HL-60/S4 (cell line): ENCODE measurements at regions not wholly inside any gene's neighbourhood (a gene's known extent, or its start where the extent isn't known, plus 50 kb on each side); places are given as distances from the start of the nearest gene placed in this dataset.
"Not testable (repeated sequence)": the region's sequence is repeated elsewhere in the genome, so short reads cannot be mapped to it uniquely, and the experiment has no call there.

Experiments used
- in situ Hi-C: fragments of 300-500 bp; cut with MboI; formaldehyde crosslinking; loops from 2 replicates; pipeline ENCODE4 v1.14.3; 2022; ENCODE audit warnings: low sequenced_read_pairs

DNA sequence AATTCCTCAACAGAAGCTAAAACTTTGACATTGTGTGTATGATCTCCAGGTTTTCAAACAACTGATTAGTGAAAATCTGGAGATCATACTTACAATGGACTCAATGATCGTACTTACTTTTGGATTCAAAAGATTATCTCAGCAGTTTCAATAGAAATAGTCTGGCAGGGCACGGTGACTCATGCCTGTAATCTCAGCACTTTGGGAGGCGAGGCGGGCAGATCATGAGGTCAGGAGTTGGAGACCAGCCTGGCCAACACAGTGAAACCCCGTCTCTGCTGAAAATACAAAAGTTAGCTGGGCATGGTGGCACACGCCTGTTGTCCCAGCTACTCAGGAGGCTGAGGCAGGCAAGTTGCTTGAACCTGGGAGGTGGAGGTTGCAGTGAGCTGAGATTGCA lies 161.3 kb upstream of the MSX2 start:
- in situ Hi-C loops: not testable (repeated sequence)

DNA sequence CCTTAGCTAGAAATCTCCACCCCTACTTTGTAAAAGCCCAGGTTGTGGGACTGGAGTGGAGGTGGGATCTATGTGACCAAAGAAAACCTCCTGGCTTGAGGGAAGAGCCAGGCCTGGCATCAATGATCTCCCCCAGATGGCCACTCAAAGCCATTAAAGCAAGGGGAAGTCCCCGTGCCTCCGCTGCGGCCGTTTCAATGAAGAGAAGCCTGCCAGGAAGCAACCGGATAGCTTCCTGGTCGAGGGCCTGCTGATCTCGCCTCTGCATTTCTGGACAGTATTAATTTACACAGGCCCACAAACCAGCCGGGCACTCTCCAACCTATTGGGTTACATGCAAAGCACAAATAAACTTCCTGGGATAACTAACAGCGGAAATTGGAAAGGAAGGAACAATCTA lies 160.5 kb upstream of the MSX2 start:
- in situ Hi-C loops: no loop called here

DNA sequence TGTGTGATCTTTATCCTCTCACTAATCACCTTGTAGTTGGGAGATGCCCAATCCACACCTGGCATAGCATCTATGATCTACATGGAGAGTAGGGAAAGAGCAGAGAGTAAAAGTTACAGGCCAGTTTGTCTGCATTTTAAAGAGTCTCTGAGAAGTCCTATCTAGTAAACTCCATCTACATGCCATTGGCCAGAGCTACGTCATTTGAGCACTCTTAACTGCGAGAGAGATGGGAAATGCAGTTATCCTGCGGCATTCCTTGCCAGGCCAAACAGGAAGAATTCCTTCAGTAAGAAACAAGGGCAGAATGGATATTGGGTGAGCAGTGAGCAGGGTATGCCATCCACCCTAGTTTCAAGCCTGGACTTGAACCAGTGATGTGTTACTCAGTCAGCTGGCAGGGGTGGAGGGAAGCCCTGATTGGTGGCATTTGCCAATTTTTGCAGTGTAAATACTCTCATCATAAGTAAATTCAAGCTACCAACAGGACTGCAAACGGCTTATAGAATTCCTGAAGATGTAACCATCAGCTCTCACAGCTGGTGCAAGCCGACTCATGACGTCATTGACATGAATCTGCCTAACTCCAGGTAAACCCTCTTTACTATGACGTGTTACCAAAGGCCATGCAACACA lies 156.8 kb upstream of the MSX2 start:
- in situ Hi-C loops: no loop called here

DNA sequence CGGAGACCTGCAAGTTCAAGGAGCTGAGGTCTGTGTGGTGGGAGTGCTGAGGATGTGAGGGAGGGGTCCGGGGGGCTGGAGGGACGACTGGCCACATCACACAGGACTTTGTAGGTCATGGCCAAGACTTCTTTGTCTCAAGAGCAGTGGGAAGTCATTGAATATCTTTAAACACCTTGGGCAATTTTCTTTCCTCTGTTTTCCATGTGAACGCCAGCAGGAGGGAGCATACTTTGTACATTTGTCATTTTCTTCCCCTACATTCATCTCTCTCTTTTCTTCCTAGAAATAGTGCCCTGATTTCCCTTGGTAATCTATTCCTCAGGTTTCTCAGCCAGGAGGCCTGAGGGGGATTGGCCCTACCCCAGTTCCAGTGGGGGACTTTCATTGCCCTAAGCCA lies 153.7 kb upstream of the MSX2 start:
- in situ Hi-C loops: no loop called here

DNA sequence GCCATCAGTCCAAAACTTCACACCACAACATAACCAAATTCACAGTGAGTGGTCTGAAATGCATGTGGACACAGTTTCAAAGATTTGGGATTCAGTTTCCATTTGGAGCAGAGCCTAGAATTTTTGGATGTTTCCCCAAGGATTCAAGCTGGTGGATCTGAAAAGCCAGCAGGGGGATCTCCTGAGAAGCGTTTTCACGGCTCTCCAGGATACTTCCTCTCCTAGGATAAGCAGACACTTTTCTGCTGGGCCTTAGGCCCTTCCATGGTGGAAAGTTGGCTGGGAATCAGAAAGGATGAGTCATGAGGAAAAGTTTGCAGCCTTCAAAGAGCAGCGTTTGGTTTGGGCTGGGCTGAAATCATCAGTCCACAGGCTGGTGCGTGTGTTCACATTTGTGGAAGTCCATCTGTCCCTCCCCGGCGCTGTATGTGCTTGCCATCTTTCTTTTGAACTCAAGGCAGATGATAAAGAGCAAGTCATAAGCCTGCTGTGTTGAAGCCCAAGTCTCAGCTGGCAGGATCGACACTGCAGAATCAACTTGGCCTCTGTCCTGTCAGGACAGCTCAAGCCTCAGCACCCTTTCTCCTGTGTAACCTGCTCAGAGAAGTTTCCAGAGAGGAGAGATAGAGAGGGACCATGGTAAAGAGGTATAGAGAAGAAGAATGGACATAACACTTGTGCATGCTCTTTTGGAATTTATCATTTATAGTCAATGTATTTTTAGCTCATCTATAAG lies 152.6 kb upstream of the MSX2 start:
- in situ Hi-C loops: no loop called here

DNA sequence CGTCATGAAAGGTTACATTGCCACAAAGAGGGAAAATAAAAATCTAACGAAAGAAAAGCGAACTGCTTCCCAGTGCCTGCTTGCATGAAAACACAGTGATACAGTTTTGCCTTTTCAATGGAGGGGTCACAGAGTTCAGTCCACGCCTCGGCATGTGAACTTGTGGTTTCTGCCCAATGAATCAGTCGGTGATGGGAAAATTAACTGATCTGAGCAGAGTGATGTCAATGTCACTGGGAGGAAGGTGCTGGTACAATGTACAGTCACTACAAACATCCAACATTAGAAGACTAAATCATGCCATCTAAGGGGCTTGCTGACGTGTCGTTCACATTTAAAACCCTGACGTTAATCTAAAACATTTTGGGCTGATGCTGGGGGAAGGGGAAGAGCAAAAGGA lies 151.8 kb upstream of the MSX2 start:
- in situ Hi-C loops: no loop called here

DNA sequence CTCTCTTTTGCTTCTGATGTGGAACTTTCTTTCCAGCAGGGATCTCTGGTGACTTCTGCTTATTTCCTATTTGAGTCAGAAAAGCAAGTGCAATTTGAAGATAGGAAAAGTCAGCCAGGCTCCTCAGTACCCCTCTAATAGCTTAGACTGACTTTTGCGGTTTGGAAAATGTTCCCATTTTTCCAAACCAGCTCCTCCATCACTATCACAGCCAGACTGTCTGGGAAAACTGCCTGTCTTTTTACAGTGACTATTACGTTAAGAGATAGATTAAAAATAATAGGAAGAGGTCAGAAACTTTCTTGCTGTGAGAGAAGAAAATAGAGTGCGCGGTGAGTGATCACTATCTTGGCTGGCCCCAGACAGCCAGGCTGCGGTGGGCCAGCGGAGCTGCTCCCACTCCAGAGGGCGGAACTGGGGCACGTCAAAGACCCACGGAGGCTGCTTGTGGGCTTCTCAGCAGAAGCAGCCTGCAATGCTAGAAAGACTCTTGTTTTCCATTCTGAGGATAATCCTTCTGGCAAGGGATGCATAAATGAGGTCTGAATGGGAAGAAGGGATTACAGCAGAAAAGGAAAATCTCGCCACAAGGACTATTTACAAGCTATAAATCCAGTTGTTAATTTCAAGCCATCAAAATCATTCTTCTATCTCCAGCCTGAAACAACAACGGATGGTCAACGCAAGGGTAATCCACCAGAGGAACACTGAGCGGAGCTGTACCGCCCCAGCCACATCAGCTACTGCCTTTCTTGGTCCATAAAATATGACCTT lies 151.0 kb upstream of the MSX2 start:
- in situ Hi-C loops: no loop called here

DNA sequence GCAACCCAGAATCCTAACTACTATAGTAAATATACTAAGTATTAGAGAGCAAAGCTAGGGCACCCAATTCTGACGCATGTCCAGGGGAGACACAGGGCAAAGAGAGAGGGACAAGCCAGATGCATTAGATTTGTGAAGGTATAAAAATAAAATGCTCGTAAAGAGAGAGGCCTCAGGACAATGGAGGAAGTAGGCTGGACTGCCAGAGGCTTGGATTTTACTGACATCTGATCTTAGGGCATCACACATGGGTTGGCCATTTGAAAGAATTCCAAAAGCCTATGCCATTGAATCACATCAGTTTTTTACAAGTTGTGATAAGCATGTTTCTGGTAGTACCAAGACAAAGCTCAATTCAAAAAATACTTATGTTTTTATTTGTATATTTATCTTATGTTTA lies 149.3 kb upstream of the MSX2 start:
- in situ Hi-C loops: no loop called here

DNA sequence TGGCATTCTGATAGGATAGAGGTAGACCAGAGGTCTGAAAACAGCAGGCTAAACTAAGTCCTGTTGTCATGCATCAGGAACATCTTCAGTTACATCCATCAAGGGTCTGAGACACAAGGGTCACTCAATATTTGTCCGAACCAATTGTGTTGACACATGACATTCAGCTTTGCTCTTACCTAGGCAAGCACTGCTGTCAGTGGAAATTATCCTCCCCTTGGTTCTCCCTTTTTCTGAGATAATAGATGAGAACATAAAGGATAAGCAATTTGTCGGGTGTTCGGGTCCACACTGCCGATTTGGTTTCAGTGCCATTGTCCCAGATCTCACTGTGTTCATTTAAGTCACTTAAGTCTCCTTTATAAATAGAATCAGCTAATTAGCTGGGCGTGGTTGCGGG lies 148.3 kb upstream of the MSX2 start:
- in situ Hi-C loops: no loop called here

DNA sequence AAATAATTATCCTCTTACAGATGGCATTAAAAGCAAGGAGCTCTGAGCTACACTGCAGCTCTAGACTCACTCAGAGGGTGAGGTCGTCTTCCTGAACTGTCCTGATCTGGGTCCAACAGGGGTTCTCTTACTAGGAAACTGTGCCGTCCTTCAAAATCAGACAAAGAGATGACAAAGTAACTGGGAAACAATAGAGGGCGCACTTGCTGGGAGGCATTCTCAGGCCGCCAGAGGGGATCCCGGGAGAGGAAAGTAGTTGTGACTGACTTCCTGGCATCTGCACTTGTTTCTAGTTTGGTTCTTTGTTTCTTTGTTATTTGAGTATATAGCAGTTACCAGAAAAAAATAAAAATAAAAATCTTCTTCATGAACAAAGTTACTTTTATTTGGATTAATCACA lies 142.9 kb upstream of the MSX2 start:
- in situ Hi-C loops: no loop called here

DNA sequence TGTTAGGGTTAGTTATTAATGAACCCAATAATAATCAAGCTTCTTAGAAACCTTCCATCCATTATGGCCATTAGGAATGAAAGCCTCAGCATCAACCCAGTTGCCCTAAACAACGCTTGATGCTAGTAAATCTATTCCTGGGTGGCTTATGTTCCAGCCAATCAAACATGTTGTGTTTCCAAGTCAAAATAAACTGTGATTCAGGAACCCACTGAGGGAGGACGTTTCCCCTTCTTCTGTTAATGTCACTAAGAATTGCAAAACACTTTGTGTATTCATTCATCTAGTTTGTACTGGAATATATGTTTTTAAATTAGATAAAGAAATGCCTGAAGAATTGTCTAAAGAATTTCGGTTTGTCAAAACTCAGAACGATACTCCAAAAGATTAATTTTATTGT lies 142.5 kb upstream of the MSX2 start:
- in situ Hi-C loops: no loop called here

DNA sequence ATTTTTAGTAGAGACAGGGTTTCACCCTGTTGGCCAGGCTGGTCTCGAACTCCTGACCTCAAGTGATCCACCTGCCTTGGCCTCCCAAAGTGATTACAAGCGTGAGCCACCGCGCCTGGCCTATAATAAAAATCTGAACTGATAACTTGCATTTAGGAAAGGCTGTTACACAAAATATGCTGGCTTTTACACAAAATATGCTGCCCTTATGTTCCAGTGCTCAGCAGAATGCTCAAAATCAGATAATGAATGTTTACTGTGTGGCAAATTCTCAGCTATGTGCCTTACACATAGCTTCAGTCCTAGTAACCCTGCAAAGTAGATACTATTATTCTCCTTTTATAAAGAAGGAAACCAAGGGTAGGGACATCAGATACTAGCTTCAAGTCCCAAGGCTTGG lies 141.3 kb upstream of the MSX2 start:
- in situ Hi-C loops: no loop called here

DNA sequence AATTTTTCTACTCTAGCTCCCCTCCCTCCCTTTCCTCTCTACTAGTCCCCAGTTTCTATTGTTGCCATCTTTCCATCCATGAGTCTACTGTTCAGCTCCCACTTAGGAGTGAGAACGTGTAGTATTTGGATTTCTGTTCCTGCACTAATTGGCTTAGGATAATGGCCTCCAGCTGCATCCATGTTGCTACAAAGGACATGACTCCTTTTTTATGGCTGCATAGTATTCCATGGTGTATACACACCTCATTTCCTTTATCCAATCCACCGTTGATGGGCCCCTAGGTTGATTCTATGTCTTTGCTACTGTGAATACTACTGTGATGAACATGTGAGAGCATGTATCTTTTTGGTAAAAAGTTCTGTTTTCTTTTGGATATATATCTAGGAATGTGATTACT lies 138.9 kb upstream of the MSX2 start:
- in situ Hi-C loops: no loop called here

DNA sequence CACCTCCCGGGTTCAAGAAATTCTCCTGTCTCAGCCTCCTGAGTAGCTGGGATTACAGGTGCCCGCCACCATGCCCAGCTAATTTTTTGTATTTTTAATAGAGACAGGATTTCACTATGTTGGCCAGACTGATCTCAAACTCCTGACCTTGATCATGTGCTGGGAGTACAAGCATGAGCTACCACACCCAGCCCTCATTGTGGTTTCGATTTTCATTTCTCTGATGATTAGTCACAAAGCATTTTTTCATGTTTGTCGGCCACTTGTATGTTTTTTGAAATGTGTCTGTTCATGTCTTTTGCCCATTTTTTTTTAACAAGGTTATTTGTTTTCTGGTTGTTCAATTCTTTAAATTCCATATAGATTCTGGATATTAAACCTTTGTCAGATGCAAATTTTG lies 138.2 kb upstream of the MSX2 start:
- in situ Hi-C loops: not testable (repeated sequence)

DNA sequence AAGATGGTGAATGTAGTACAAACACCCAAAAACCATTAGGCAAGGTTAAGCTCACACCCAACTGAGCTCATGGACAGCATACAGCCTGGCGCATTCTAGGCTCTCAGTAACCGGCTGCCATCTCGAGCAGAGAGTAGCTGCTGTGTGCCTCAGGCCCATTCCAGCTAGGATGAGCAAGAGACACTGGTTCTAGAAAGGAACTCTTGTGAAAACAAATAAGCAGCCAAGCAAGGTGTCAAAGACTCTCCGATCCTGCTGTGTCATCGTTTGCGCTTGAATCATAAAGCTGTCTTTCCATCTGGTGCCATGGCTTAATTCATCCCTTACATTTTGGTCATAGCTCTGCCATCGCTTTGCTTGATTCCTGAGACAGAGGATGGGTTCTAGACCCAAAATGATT lies 135.4 kb upstream of the MSX2 start:
- in situ Hi-C loops: no loop called here

DNA sequence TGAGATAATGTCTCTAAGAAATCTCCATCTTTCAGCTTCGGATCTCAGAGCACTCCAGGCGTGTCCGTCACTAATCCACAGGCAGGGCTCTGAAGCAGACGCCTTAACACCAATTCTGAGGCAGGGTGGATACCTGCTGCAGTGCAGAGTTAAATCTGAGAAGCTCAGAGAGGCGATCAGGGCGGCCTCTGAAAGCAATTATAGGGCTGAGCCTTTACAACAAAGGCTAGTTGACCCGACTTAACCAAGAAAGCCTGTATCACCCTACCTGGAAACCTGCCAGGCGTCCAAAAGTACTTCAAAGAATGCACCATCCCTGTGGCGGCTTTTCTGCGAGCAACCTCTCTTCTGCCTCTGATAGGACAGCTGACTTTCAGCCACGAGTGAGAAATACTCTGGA lies 134.8 kb upstream of the MSX2 start:
- in situ Hi-C loops: no loop called here

DNA sequence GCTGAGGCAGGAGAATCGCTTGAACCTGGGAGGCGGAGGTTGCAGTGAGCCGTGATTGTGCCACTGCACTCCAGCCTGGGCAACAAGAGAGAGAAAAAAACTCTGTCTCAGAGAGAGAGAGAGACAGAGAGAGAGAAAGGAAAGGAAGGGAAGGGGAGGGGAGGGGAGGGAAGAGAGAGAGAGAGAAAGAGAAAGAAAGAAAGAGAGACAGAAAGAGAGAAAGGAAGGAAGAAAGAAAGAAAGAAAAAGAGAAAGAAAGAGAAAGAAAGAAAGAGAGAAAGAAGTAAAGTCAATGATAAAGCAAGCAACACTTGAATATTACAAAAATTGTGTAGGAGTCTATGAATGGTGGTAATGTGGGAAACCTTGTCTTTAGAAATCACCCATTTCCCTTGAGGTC lies 133.6 kb upstream of the MSX2 start:
- in situ Hi-C loops: no loop called here

DNA sequence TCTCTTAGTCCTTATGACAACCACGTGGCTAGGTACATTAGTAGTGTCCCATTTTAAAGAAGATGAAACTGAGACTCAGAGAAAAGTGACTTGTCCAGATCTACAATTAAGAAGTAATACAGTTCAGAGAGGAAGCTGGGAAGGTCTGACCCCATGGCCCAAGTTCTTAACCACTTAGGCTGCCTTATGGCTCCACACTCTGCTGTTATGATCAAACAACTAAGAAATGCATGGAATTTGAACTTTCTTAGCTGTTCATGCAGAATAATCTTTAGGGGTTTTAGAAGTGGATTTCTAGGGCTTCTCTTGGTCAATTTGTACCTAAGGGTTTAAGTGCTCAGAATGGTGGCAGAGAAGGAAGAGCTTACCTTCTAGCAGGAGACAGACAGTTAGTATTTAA lies 128.0 kb upstream of the MSX2 start:
- in situ Hi-C loops: no loop called here

DNA sequence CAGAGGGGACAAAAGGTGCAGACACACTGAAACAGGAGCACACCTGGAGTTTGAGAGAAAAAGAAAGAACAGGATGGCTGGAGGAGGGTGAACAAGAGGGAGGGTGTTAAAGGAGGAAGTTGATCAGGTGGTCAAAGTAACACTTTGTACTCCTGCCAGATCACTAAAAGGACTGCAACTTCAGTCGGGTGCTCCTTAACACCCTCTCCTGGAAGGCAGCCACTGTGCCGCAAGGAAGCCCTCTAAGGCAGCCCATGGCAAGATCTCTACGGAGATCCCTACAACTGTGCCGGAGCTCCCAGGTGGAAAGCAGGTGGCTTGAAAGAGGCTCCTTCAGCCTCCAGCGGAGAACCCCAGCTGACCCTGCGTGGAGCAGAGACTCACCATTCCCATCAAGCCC lies 124.4 kb upstream of the MSX2 start:
- in situ Hi-C loops: no loop called here

DNA sequence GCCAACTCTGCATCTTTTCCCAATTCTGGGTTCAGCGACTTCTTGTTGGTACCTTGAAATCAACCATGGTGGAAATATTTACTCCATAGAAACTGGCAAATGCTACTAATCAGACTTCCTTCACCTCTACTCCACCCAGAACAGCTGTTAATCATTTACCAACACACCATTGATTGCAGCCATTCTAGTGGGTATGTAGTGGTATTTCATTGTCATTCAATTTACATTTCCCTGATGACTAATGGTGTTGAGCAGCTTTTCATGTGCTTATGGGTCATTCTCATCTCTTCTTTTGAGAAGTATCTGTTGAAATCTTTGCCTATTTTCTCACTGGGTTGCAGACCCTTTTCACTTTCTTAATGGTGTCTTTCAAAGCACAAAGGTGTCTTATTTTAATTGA lies 122.4 kb upstream of the MSX2 start:
- in situ Hi-C loops: no loop called here

DNA sequence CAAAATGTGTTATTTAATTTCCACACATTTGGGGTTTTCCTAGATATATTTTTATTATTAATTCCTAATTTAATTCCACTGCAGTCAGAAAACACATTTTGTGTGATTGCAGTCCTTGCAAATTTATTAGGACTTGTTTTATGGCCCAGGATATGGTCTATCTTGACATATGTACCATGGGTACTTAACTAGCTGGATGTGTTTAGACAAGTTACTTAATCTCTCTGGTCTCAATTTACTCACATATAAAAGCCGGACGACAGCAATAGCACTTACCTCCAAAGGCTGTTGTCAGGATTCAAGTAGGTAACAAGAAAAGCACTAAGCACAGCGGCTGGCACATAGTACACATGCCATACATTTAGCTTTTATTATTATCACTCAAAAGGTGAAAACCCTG lies 118.2 kb upstream of the MSX2 start:
- in situ Hi-C loops: no loop called here

DNA sequence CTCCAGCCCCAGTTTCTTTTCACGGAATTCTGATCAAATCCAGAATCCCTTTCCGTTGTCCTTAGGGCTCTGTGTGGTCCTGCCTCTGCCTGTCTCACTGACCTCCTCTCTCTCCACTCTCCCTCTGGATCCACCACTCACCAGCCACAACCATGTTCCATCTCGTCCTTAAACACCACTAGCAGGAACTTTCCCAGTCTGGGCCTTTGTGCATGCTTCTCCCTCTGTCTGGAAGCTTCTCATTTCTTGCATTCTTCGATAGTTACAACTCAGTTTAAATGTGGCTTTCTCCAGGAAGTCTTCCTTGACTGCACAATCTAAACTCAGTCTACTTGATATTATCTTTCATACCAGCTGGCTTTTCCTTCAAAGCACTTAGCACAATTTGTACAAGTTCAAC lies 117.7 kb upstream of the MSX2 start:
- in situ Hi-C loops: no loop called here
